ENCODE measurements at regions not wholly inside any gene's neighbourhood (a gene's known extent, or its start where the extent isn't known, plus 50 kb on each side); places are given as distances from the start of the nearest gene placed in this dataset.

DNA sequence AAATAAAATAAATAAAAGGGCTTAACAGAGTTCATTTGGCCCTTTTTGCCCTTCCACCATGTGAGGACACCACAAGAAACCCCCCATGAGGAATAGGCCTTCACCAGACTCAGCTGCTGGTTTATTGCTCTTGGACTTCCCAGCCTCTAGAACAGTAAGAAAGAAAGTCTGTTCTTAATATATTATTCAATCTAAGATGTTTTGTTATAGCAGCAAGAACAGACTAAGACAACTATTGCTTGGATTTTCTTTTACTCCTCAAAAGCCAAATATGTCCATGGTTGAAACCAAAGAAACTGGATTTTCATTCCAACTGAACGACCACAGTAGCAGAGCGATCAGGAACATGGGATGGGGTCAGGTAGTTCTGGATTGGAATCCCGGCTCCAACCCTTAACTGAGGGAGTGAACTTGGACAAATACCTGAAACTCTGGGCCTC is 157.2 kb upstream of the EEA1 start:
- Histone ChIP-seq H2BK15ac (ENCODE audit: low read depth, low read length) (no peak overlapping the region), H2BK5ac (ENCODE audit: low read depth, low read length, poor library complexity, severe bottlenecking) (no peak overlapping the region), H3K9me1 (ENCODE audit: insufficient read depth, low read length) (peaks cover 3% of the 10 kb centered on the region; the same call in 1 of the 2 replicates), H3K9me3 (ENCODE audit: control insufficient read depth, insufficient read depth, low read length) (peaks cover 2% of the 10 kb centered on the region), H3K4me2 (ENCODE audit: low read depth, low read length) (no peak overlapping the region), H3K79me1 (ENCODE audit: low read depth in 1 of 2, low read length in 2 of 2) (no peaks in the 10 kb centered on the region), H2AK5ac (ENCODE audit: low read depth, low read length) (no peak overlapping the region), H3K9ac (ENCODE audit: low read depth, low read length) (no peak overlapping the region), H4K8ac (ENCODE audit: low read depth in 2 of 2, low read length in 2 of 2) (no peak overlapping the region), H3K18ac (ENCODE audit: low read depth, low read length) (no peak overlapping the region), H3K23ac (ENCODE audit: low read depth, low read length) (no peak overlapping the region), H4K20me1 (ENCODE audit: insufficient read depth, low read length) (no peaks in the 10 kb centered on the region), H2BK20ac (ENCODE audit: low read depth, low read length) (no peak overlapping the region), H3K4me1 (ENCODE audit: control insufficient read depth, insufficient read depth, low read length) (peaks cover 7% of the 10 kb centered on the region), H3K36me3 (ENCODE audit: control insufficient read depth, insufficient read depth, low read length) (no peaks in the 10 kb centered on the region), H2BK120ac (ENCODE audit: low read depth, low read length) (no peak overlapping the region), H2AFZ (replicated peaks; ENCODE audit: low read length, poor library complexity) (no peak overlapping the region), H3K27ac (ENCODE audit: insufficient read depth, low read length) (no peak overlapping the region), H4K91ac (ENCODE audit: insufficient read depth, low read depth, low read length) (no peak overlapping the region), H2AK9ac (replicated peaks; ENCODE audit: low read depth, low read length, poor library complexity) (no peak overlapping the region), H3K27me3 (ENCODE audit: control insufficient read depth, insufficient read depth, low read length) (no peaks in the 10 kb centered on the region), H3K56ac (ENCODE audit: extremely low read depth, insufficient read depth, low read length) (no peak overlapping the region), H3K14ac (replicated peaks; ENCODE audit: low read depth, low read length) (no peak overlapping the region), H3K4me3 (ENCODE audit: insufficient read depth, low read depth, low read length) (no peak overlapping the region), H3K4ac (ENCODE audit: low read depth, low read length) (no peak overlapping the region), H4K5ac (ENCODE audit: low read depth, low read length) (no peak overlapping the region)
- dilution Hi-C loops (cut with HindIII; ENCODE audit: low sequenced_read_pairs, unreplicated experiment): no loop called here
- no peak for TF ChIP-seq BHLHE40 (IDR thresholded peaks at IDR 0.05; ENCODE audit: low read depth, low read length)
- TF ChIP-seq CHD1 (IDR thresholded peaks at IDR 0.05; ENCODE audit: low read depth, low read length): no peak
- no peak for TF ChIP-seq MAFK (IDR thresholded peaks at IDR 0.05; ENCODE audit: low read depth, low read length)
- TF ChIP-seq, protein P1, sequence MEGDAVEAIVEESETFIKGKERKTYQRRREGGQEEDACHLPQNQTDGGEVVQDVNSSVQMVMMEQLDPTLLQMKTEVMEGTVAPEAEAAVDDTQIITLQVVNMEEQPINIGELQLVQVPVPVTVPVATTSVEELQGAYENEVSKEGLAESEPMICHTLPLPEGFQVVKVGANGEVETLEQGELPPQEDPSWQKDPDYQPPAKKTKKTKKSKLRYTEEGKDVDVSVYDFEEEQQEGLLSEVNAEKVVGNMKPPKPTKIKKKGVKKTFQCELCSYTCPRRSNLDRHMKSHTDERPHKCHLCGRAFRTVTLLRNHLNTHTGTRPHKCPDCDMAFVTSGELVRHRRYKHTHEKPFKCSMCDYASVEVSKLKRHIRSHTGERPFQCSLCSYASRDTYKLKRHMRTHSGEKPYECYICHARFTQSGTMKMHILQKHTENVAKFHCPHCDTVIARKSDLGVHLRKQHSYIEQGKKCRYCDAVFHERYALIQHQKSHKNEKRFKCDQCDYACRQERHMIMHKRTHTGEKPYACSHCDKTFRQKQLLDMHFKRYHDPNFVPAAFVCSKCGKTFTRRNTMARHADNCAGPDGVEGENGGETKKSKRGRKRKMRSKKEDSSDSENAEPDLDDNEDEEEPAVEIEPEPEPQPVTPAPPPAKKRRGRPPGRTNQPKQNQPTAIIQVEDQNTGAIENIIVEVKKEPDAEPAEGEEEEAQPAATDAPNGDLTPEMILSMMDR (conservative IDR thresholded peaks at IDR 0.05; ENCODE audit: low read depth, low read length): no peak
- DNase-seq: no peak
- in situ Hi-C loops (cut with MboI; ENCODE audit: low sequenced_read_pairs): no loop called here
- ChIA-PET CTCF (no interaction called here), POLR2A (ENCODE audit: unreplicated experiment) (no interaction called here)
- WGBS, 2 experiments (ENCODE audit: extremely low coverage in 2 of 2, insufficient read length in 1 of 2): 100% methylated on average over 2 of the region's 3 CpGs; no CpG with 5 or more reads in 1 of the 2 experiments
- intact Hi-C loops (cut with micrococcal nuclease): no loop called here
- no peak for ATAC-seq (ENCODE audit: low read depth)
- no TSS peak for BruUV-seq (replicated peaks)

All from IMR-90 (cell line).